Right lobe of liver (tissue), 4 donors: ENCODE measurements at regions not wholly inside any gene's neighbourhood (a gene's known extent, or its start where the extent isn't known, plus 50 kb on each side); places are given as distances from the start of the nearest gene placed in this dataset.

Experiments used
- POLR2A ChIP-seq: fragments of 450-650 bp; IDR thresholded peaks from one replicate; pipeline ENCODE4 v1.6.1; 2017; ENCODE audit warnings: antibody characterized with exemption, mild to moderate bottlenecking
- TF ChIP-seq, protein P1 (sequence below), 4 donors: fragments of 200-600 bp in 3 of 4; fragments of 450-650 bp in 1 of 4; IDR thresholded peaks; one replicate each; pipeline versions ENCODE4 v1.5.1 to v1.8.0; 2016 to 2022; ENCODE audit warnings: antibody characterized with exemption in 4 of 4, mild to moderate bottlenecking in 2 of 4
- donor health status: DM: no; HTN: no; CAD: no.
- donor health status: DM: no; HTN: no; CAD: no.
- donor health status: DM: no; HTN: yes; CAD: no.

GRCh38 chr14:98136012-98136789 is 1135.8 kb downstream of the BCL11B start:
- TF ChIP-seq, protein P1, sequence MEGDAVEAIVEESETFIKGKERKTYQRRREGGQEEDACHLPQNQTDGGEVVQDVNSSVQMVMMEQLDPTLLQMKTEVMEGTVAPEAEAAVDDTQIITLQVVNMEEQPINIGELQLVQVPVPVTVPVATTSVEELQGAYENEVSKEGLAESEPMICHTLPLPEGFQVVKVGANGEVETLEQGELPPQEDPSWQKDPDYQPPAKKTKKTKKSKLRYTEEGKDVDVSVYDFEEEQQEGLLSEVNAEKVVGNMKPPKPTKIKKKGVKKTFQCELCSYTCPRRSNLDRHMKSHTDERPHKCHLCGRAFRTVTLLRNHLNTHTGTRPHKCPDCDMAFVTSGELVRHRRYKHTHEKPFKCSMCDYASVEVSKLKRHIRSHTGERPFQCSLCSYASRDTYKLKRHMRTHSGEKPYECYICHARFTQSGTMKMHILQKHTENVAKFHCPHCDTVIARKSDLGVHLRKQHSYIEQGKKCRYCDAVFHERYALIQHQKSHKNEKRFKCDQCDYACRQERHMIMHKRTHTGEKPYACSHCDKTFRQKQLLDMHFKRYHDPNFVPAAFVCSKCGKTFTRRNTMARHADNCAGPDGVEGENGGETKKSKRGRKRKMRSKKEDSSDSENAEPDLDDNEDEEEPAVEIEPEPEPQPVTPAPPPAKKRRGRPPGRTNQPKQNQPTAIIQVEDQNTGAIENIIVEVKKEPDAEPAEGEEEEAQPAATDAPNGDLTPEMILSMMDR (IDR thresholded peaks at IDR 0.05) = no peak
- TF ChIP-seq POLR2A = no peak
